SK-N-MC (cell line): ENCODE measurements at regions not wholly inside any gene's neighbourhood (a gene's known extent, or its start where the extent isn't known, plus 50 kb on each side); places are given as distances from the start of the nearest gene placed in this dataset.

ENCODE experiments used
- EZH2 ChIP-seq: fragments of 200-600 bp; sonication (generic); IDR thresholded peaks from one replicate; pipeline ENCODE4 v1.6.1; 2017; ENCODE audit warnings: antibody characterized with exemption
- FOXP2 ChIP-seq: optimal IDR thresholded peaks from 2 replicates; pipeline ENCODE3; 2011; ENCODE audit warnings: mild to moderate bottlenecking, moderate library complexity; ENCODE audit not compliant: insufficient read depth; ENCODE audit errors: extremely low read length, control extremely low read depth

DNA sequence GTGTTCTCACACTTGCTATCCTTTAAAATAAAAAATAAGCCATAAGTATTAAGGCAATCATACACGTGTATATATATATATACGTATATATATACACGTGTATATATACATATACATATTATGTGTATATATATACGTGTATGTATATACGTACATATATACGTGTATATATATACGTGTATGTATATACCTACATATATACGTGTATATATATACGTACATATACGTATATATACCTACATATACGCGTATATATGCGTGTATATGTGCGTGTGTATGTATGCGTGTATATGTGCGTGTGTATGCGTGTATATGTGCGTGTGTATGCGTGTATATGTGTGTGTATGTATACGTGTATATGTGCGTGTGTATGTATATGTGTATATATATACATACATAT lies 477.3 kb upstream of the ARRDC4 start:
- TF ChIP-seq EZH2: no peak
- no peak for TF ChIP-seq FOXP2
